ENCODE measurements at regions not wholly inside any gene's neighbourhood (a gene's known extent, or its start where the extent isn't known, plus 50 kb on each side); places are given as distances from the start of the nearest gene placed in this dataset.

DNA sequence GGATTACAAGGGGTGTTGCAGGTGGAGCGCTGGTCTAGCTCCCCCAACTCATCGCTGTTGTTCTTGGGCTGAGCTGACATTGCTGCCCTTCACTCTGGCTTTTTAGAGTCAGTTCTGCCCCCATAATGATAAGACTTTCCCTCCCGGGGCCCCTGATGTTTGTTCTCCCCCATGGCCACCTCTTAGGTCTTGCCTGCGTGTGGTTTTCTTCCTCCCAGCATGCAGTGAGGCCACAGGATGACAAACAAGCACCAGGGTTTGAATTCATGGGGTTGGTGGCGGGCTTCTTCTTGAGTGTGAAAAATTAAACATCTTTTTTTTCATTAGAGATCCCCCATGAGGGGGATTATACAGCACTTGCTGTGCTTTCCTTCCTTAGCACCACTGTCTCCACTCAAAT lies 74.1 kb downstream of the CTAGE1 start:
- in situ Hi-C loops (cut with HindIII; ENCODE audit: low pct_unique_long_range_greater_than_20kb, low sequenced_read_pairs), result no loop called here
- DNase-seq (ENCODE audit: low read depth in 1 of 2, low spot score in 1 of 2), result no peak
- TF ChIP-seq JUND (IDR thresholded peaks at IDR 0.05; ENCODE audit: low read depth), result no peak

DNA sequence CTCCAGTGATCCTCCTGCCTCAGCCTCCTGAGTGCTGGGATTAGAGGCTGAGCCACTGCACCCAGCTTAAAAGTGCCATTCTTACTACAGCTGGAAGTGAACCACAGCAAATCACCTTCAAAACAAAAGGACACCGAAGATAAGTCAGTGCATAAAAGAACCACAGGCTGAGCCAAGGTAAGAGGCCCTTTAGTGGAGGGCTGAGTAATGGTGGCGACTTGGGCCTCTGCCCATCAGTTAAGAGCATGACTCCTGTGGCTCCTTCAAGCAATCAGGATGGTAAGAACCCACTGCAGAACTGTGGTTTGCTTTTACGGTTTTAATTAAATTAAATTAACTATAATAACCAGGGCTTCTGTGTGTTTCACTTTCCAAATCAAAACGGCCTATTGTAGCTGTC lies 75.1 kb downstream of the CTAGE1 start:
- in situ Hi-C loops (cut with HindIII; ENCODE audit: low pct_unique_long_range_greater_than_20kb, low sequenced_read_pairs), result no loop called here
- peak in 1 of 2 experiments; percentile 15 for DNase-seq (ENCODE audit: low read depth in 1 of 2, low spot score in 1 of 2)

DNA sequence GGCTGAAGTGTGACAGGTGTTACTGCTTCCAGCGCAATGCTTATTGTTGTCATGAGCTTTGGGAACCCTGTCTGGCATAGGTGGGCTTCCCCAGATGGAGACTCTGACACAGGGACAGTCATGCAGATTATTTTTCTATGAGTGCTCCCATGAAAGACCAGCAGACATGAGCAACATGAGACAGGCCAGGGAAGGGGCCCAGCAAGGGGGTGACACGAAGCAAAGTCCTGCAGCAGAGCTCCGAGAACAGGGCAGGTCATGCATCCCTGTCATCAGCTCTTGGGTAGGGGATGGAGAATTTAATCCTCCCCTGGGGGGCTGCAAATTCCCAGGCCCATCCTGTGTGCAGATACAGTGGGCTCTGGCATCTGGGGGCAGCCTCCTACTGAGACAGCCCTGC lies 77.4 kb downstream of the CTAGE1 start:
- no peak for TF ChIP-seq JUND (IDR thresholded peaks at IDR 0.05; ENCODE audit: low read depth)
- in situ Hi-C loops (cut with HindIII; ENCODE audit: low pct_unique_long_range_greater_than_20kb, low sequenced_read_pairs), result no loop called here
- no peak for DNase-seq (ENCODE audit: low read depth in 1 of 2, low spot score in 1 of 2)

More for the DNA sequence above, 75.1 kb downstream of the CTAGE1 start:
- TF ChIP-seq JUND (IDR thresholded peaks at IDR 0.05; ENCODE audit: low read depth), result no peak

DNA sequence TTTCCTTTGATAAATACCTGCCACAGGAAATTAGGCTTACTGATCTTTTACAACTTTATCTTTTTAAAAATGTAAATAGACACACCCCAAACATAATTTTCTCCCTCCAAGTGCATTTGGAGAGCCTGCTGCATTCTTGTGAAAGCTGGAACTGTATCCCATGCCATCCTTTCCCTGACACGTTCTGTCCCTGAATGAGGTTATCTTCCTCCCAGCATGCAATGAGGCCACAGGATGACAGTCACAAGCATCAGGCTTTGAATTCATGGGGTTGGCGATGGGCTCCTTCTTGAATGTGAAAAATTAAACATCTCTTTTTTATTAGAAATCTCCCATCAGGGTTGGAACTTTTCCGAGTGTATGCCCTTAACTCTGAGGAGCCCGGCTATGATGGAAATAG lies 77.8 kb downstream of the CTAGE1 start:
- no peak for TF ChIP-seq JUND (IDR thresholded peaks at IDR 0.05; ENCODE audit: low read depth)
- in situ Hi-C loops (cut with HindIII; ENCODE audit: low pct_unique_long_range_greater_than_20kb, low sequenced_read_pairs), result no loop called here
- DNase-seq (ENCODE audit: low read depth in 1 of 2, low spot score in 1 of 2), result no peak

DNA sequence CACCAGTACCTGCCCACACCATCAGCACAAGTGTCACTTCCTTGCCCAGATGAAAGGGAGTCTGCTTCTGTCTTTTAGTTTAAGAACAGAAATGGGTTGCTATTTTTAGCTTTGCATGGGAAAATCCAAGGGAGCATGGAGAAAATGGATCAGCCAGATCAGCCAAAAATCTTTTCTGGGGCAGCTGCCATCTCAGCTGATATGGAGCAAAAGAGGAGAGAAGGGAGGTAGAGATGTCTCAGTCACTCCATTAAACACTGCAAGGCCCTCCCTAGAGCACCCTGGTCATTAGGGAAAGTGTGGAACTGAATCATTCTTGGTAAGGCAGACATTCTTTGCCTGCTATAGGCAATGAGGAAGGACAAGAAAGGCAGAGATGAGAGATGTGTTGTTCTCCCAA lies 79.9 kb downstream of the CTAGE1 start:
- DNase-seq (ENCODE audit: low read depth in 1 of 2, low spot score in 1 of 2), result no peak
- in situ Hi-C loops (cut with HindIII; ENCODE audit: low pct_unique_long_range_greater_than_20kb, low sequenced_read_pairs), result no loop called here
- no peak for TF ChIP-seq JUND (IDR thresholded peaks at IDR 0.05; ENCODE audit: low read depth)

DNA sequence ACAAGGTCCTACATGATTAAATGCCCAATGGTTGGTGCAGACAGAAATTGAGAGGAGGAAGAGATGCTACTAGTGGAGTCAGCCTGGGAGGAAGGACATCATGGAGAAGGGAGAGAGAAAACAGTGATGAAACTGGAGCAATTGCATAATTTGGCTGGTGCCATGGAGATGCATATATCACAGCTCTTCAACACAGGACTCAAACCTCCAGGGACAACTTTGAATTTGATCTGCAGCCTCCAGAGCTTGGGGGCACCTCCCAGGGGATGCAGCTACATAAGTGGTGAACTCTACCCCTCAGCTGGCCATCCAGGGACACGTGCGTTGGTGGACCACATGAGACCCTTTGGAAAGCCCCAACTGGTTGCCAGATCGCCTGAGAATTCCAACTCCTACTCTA lies 80.4 kb downstream of the CTAGE1 start:
- in situ Hi-C loops (cut with HindIII; ENCODE audit: low pct_unique_long_range_greater_than_20kb, low sequenced_read_pairs), result no loop called here
- no peak for TF ChIP-seq JUND (IDR thresholded peaks at IDR 0.05; ENCODE audit: low read depth)
- no peak for DNase-seq (ENCODE audit: low read depth in 1 of 2, low spot score in 1 of 2)

DNA sequence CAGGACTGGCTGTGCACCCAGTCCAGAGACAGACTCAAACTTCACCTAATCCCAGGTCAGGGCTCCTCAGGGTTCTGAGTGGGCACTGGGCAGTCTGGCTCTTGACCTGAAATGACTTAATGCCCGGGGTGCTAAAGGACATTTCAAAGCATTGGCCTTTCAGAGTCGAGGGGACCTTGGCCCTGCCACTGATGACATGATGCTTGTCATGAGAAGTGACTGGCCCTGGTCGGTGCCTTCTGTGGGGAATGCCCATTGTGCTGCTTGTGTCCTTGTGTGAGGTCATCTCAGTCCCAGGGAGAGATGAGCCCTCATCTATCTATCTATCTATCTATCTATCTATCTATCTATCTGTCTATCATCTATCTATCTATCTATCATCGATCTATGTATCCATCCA lies 81.3 kb downstream of the CTAGE1 start:
- in situ Hi-C loops (cut with HindIII; ENCODE audit: low pct_unique_long_range_greater_than_20kb, low sequenced_read_pairs), result no loop called here
- no peak for DNase-seq (ENCODE audit: low read depth in 1 of 2, low spot score in 1 of 2)
- TF ChIP-seq JUND (IDR thresholded peaks at IDR 0.05; ENCODE audit: low read depth), result no peak

DNA sequence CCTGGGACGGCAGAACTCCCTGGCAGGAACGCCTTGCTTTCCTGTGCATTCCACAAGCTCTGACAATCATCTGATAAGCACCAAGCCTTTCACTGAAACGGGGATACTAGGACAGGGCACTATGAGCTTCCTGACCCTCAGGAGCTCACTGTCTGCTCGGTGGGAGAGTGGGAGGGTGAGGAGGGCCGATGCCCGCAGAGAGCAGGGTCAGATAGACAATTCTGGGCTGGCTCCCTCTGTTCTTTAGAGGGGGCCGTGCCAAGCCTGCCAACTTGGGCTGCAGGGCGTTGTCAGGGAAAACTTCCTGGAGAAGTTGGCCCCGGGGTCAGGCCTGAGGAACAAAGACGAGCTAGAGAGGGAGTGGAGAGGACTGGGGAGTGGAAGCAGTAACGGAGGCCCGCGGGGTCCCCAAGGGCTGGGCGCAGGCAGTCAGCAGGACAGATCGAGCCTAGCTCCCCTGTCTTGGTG lies 82.0 kb downstream of the CTAGE1 start:
- in situ Hi-C loops (cut with HindIII; ENCODE audit: low pct_unique_long_range_greater_than_20kb, low sequenced_read_pairs), result no loop called here
- TF ChIP-seq JUND (IDR thresholded peaks at IDR 0.05; ENCODE audit: low read depth), result no peak
- DNase-seq (ENCODE audit: low read depth in 1 of 2, low spot score in 1 of 2), result no peak

DNA sequence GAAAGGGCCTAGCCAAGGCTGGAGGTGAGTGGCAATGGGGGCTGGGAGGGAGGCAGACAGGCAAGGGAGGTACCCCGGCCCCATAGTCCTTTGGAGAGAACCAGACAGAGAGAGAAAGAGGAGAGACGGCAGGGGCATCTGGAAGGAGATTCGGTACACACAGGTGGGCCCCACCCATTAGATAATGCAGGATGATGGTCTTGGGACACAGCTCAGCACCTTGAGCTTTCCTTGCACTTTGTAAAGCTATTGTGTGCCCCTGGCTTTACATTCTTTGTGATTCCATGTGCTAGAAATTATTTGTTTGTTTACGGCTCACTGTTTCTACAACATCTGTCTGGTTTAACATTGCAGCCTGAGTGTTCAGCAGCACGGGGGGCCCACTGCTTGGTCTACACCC lies 83.1 kb downstream of the CTAGE1 start:
- no peak for TF ChIP-seq JUND (IDR thresholded peaks at IDR 0.05; ENCODE audit: low read depth)
- in situ Hi-C loops (cut with HindIII; ENCODE audit: low pct_unique_long_range_greater_than_20kb, low sequenced_read_pairs), result no loop called here
- DNase-seq (ENCODE audit: low read depth in 1 of 2, low spot score in 1 of 2), result no peak

DNA sequence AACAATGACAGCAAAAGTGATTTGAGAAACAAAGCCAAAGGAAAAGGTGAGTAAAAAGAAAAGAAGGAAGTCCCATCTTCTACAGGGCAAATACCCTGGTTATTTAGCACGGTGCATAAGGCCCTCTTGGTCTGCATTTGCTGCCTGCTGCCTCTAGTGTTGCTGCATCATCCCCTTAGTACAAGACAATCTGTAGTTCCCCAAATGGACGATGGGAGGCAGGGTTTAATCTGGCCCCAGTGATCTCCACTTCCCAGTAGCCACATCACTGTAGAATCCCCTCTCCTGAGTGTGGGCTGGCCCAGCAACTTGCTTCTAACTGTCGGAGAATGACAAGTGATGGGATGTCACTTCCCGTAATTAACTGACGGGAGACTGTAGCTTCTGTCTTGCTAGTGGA lies 85.1 kb downstream of the CTAGE1 start:
- in situ Hi-C loops (cut with HindIII; ENCODE audit: low pct_unique_long_range_greater_than_20kb, low sequenced_read_pairs), result no loop called here
- no peak for TF ChIP-seq JUND (IDR thresholded peaks at IDR 0.05; ENCODE audit: low read depth)
- no peak for DNase-seq (ENCODE audit: low read depth in 1 of 2, low spot score in 1 of 2)

DNA sequence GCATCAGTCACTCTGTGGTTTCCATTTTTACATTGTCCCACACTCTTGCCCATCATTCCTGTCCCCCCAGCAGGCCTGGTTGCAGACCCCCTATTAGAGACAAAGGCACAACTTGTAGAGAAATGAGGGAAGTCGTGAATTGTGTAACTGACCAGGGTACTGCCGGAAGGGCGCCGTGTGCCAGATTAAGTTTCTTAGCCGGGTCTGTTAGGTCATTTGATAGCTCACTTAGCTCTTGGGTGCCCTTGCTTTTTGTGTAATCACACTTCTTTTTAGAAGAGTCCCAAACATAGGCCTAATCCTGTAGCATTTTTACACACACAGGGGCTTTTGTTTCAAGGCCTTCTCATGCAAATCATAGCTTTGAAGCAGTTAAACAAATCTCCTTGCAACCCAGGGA lies 87.2 kb downstream of the CTAGE1 start:
- DNase-seq (ENCODE audit: low read depth in 1 of 2, low spot score in 1 of 2), result no peak

DNA sequence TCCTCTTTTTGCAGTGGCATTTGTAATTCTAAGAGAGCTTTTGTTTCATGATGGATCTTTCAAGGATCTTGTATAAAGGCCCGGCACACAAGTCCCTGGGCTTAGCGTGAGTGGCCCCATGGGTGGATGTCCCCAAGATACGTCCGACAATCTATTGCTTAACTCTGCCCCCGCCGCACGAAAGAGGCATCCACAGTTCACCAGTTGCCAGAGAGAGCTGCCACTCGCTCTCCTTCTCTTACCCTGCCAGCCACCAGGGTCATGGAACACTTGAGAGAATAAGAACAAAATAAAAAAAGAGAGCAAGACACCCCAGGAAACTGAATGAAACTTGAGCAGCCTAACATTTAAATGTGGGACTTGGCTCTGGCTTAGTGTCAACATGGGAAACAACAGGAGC lies 92.3 kb downstream of the CTAGE1 start:
- in situ Hi-C loops (cut with HindIII; ENCODE audit: low pct_unique_long_range_greater_than_20kb, low sequenced_read_pairs), result no loop called here
- DNase-seq (ENCODE audit: low read depth in 1 of 2, low spot score in 1 of 2), result no peak
- no peak for TF ChIP-seq JUND (IDR thresholded peaks at IDR 0.05; ENCODE audit: low read depth)

More for the DNA sequence above, 87.2 kb downstream of the CTAGE1 start:
- in situ Hi-C loops (cut with HindIII; ENCODE audit: low pct_unique_long_range_greater_than_20kb, low sequenced_read_pairs), result no loop called here
- no peak for TF ChIP-seq JUND (IDR thresholded peaks at IDR 0.05; ENCODE audit: low read depth)

DNA sequence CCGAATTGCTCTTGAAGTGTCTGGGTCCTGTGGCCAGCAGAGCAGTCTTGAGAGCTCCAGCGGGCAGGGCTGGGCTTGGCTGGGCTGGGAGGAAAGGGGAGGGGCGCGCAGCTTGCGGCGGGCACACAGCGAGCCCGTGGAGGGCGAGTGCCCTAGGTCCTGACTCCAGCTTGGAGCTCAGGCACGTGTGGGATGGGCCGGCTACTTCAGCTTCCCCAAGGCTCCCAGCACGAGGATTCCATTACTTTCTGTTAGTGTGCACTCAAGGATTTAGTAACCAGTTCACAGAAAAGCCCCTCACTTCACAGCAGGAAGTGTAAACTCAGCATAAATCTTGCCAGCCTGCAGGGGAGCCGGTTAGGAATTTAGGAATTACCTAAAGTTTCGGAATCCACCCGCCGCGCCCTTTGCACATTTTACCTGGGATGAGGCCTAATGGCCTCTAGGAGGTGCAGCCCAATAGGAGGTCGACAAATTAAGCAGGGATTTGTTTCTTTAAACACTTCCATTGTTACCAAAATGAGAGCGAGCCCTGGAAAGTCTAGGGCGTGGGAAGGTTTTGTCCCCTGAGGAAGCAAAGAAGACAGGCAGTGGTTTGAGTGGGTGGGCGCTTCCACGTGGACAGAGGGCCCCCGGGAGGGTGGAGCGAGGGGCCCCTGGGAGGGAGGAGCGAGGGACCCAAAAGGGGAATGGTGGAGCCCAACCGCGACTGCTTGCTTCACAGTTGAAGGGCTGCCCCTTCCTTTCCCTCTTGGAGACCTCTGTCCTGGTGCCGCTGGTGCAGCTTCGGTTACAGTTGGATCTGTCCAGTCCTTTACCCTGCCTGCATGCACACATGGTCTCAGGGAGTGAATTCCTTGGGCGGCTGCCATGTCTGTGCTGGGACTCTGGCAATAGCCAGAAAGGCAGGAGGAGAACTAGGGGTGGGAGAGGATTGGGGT lies 93.3 kb downstream of the CTAGE1 start:
- DNase-seq (ENCODE audit: low read depth in 1 of 2, low spot score in 1 of 2), result no peak
- in situ Hi-C loops (cut with HindIII; ENCODE audit: low pct_unique_long_range_greater_than_20kb, low sequenced_read_pairs), result no loop called here
- TF ChIP-seq JUND (IDR thresholded peaks at IDR 0.05; ENCODE audit: low read depth), result no peak
